ENCODE measurements at regions not wholly inside any gene's neighbourhood (a gene's known extent, or its start where the extent isn't known, plus 50 kb on each side); places are given as distances from the start of the nearest gene placed in this dataset.
A peak's percentile ranks its signal among the peaks of the same experiment; 100 is the strongest.
"Not testable (repeated sequence)": the region's sequence is repeated elsewhere in the genome, so short reads cannot be mapped to it uniquely, and the experiment has no call there.

- DNase-seq: no peak
Measured at GRCh38 chr2:49661809-49662208, 507.5 kb upstream of the FSHR start.

- no peak for DNase-seq
Measured at GRCh38 chr2:49656853-49657252, 502.5 kb upstream of the FSHR start.

GRCh38 chr2:49643149-49643548 lies 488.8 kb upstream of the FSHR start:
- no peak for DNase-seq

GRCh38 chr2:49640630-49641029 lies 486.3 kb upstream of the FSHR start:
- DNase-seq: no peak

- DNase-seq: no peak
Measured at GRCh38 chr2:49621016-49621415, 466.7 kb upstream of the FSHR start.

- DNase-seq: peak; percentile 14
Measured at GRCh38 chr2:49619804-49620203, 465.5 kb upstream of the FSHR start.

GRCh38 chr2:49618491-49618890 lies 464.2 kb upstream of the FSHR start:
- no peak for DNase-seq

- DNase-seq: peak; percentile 33
Measured at GRCh38 chr2:49616800-49617199, 462.5 kb upstream of the FSHR start.

GRCh38 chr2:49611796-49612195 lies 457.5 kb upstream of the FSHR start:
- DNase-seq: not testable (repeated sequence)

GRCh38 chr2:49600524-49600923 lies 446.2 kb upstream of the FSHR start:
- DNase-seq: no peak

GRCh38 chr2:49598231-49598630 lies 443.9 kb upstream of the FSHR start:
- no peak for DNase-seq

GRCh38 chr2:49585921-49586320 lies 431.6 kb upstream of the FSHR start:
- no peak for DNase-seq

GRCh38 chr2:49582946-49583345 lies 428.6 kb upstream of the FSHR start:
- no peak for DNase-seq

- DNase-seq: no peak
Measured at GRCh38 chr2:49577041-49577440, 422.7 kb upstream of the FSHR start.

GRCh38 chr2:49569176-49569575 lies 414.9 kb upstream of the FSHR start:
- DNase-seq: no peak

- DNase-seq: no peak
Measured at GRCh38 chr2:49567811-49568600, 413.7 kb upstream of the FSHR start.

- no peak for DNase-seq
Measured at GRCh38 chr2:49567021-49567420, 412.7 kb upstream of the FSHR start.

GRCh38 chr2:49553658-49554057 lies 399.3 kb upstream of the FSHR start:
- no peak for DNase-seq

- DNase-seq: no peak
Measured at GRCh38 chr2:49532702-49533101, 378.4 kb upstream of the FSHR start.

- no peak for DNase-seq
Measured at GRCh38 chr2:49515996-49516782, 361.9 kb upstream of the FSHR start.

- no peak for DNase-seq
Measured at GRCh38 chr2:49514201-49514600, 359.9 kb upstream of the FSHR start.

- peak; percentile 19 for DNase-seq
Measured at GRCh38 chr2:49490710-49491109, 336.4 kb upstream of the FSHR start.

- no peak for DNase-seq
Measured at GRCh38 chr2:49487139-49487538, 332.8 kb upstream of the FSHR start.

- no peak for DNase-seq
Measured at GRCh38 chr2:49480520-49480919, 326.2 kb upstream of the FSHR start.

Data from NCI-H1092 treated with DMSO at 0.1 percent for 48 hours (cell line).